ENCODE measurements at regions not wholly inside any gene's neighbourhood (a gene's known extent, or its start where the extent isn't known, plus 50 kb on each side); places are given as distances from the start of the nearest gene placed in this dataset.

DNA sequence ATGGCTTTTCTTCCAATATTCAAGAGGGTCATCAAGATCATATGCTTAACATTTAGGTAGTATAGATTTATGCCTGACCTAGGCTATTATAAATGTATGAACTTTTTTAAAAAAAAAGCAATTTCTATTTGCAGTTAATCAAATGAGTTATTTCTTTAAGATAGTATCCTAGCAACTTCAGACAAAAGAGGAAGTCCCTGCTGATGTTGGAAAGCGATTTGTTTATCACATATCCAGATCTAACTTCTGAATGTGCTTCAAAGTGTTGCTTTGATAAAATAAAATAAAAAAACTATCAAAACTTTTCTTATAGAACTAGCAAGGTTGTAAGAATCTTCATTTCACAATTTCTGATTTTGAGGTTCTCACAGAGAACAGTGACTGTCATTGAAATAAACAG lies 401.9 kb upstream of the PHF14 start:
- TF ChIP-seq, protein P1, sequence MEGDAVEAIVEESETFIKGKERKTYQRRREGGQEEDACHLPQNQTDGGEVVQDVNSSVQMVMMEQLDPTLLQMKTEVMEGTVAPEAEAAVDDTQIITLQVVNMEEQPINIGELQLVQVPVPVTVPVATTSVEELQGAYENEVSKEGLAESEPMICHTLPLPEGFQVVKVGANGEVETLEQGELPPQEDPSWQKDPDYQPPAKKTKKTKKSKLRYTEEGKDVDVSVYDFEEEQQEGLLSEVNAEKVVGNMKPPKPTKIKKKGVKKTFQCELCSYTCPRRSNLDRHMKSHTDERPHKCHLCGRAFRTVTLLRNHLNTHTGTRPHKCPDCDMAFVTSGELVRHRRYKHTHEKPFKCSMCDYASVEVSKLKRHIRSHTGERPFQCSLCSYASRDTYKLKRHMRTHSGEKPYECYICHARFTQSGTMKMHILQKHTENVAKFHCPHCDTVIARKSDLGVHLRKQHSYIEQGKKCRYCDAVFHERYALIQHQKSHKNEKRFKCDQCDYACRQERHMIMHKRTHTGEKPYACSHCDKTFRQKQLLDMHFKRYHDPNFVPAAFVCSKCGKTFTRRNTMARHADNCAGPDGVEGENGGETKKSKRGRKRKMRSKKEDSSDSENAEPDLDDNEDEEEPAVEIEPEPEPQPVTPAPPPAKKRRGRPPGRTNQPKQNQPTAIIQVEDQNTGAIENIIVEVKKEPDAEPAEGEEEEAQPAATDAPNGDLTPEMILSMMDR (optimal IDR thresholded peaks at IDR 0.05 in 1 of 3, IDR thresholded peaks at IDR 0.05 in 1 of 3, conservative IDR thresholded peaks at IDR 0.05 in 1 of 3; ENCODE audit: extremely low read depth in 1 of 3, insufficient read depth in 2 of 3, low read length in 3 of 3) = no peak
- no peak for TF ChIP-seq EZH2 (IDR thresholded peaks at IDR 0.05; ENCODE audit: low read length)

Measured in keratinocyte (primary cell).